Activated CD8-positive, alpha-beta memory T cell treated with anti-CD3 and anti-CD28 coated beads, Interleukin-2, amount 50 U/mL, for 24 hours (primary cell): ENCODE measurements at regions not wholly inside any gene's neighbourhood (a gene's known extent, or its start where the extent isn't known, plus 50 kb on each side); places are given as distances from the start of the nearest gene placed in this dataset.

Source experiments
- DNase-seq: peaks from one replicate; pipeline ENCODE4 v3.0.0-alpha.2; 2020; ENCODE audit errors: extremely low read depth

- no peak for DNase-seq
Observed at GRCh38 chr10:128221807-128222206, 95.6 kb upstream of the MKI67 start.

- DNase-seq: no peak
Observed at GRCh38 chr10:128222332-128222849, 96.2 kb upstream of the MKI67 start.

- DNase-seq: no peak
Observed at GRCh38 chr10:128230401-128230800, 104.2 kb upstream of the MKI67 start.

- DNase-seq: no peak
Observed at GRCh38 chr10:128233422-128233821, 107.2 kb upstream of the MKI67 start.

- DNase-seq: no peak
Observed at GRCh38 chr10:128237710-128238109, 111.5 kb upstream of the MKI67 start.

GRCh38 chr10:128241023-128241422 is 114.8 kb upstream of the MKI67 start:
- DNase-seq: no peak

- DNase-seq: no peak
Observed at GRCh38 chr10:128242641-128243040, 116.4 kb upstream of the MKI67 start.

- no peak for DNase-seq
Observed at GRCh38 chr10:128245026-128245425, 118.8 kb upstream of the MKI67 start.

- DNase-seq: no peak
Observed at GRCh38 chr10:128247576-128247975, 121.4 kb upstream of the MKI67 start.

- no peak for DNase-seq
Observed at GRCh38 chr10:128254476-128254875, 128.3 kb upstream of the MKI67 start.

GRCh38 chr10:128257428-128257827 is 131.2 kb upstream of the MKI67 start:
- no peak for DNase-seq

- DNase-seq: no peak
Observed at GRCh38 chr10:128258421-128258976, 132.3 kb upstream of the MKI67 start.

- no peak for DNase-seq
Observed at GRCh38 chr10:128263891-128264688, 137.9 kb upstream of the MKI67 start.

- DNase-seq: no peak
Observed at GRCh38 chr10:128265596-128265995, 139.4 kb upstream of the MKI67 start.

- no peak for DNase-seq
Observed at GRCh38 chr10:128267581-128267980, 141.4 kb upstream of the MKI67 start.

- no peak for DNase-seq
Observed at GRCh38 chr10:128268015-128268722, 141.9 kb upstream of the MKI67 start.

- no peak for DNase-seq
Observed at GRCh38 chr10:128274938-128275337, 148.7 kb upstream of the MKI67 start.

GRCh38 chr10:128275388-128276177 is 149.4 kb upstream of the MKI67 start:
- no peak for DNase-seq

GRCh38 chr10:128277267-128277840 is 151.1 kb upstream of the MKI67 start:
- DNase-seq: no peak

- no peak for DNase-seq
Observed at GRCh38 chr10:128278362-128278761, 152.1 kb upstream of the MKI67 start.

- no peak for DNase-seq
Observed at GRCh38 chr10:128280271-128280670, 154.0 kb upstream of the MKI67 start.

- no peak for DNase-seq
Observed at GRCh38 chr10:128281343-128281742, 155.1 kb upstream of the MKI67 start.
